ENCODE measurements at regions not wholly inside any gene's neighbourhood (a gene's known extent, or its start where the extent isn't known, plus 50 kb on each side); places are given as distances from the start of the nearest gene placed in this dataset.
"Not testable (repeated sequence)": the region's sequence is repeated elsewhere in the genome, so short reads cannot be mapped to it uniquely, and the experiment has no call there.

- Histone ChIP-seq H3K9me3 (ENCODE audit: low read length) (no peaks in the 10 kb centered on the region), H3K4me3 (ENCODE audit: low read depth, low read length, poor library complexity, severe bottlenecking) (no peak overlapping the region), H3K9ac (ENCODE audit: low read length) (no peak overlapping the region), H3K27me3 (ENCODE audit: insufficient read depth, low read length) (no peaks in the 10 kb centered on the region), H3F3A (ENCODE audit: insufficient read depth, low read length) (no peaks in the 10 kb centered on the region), H2AFZ (ENCODE audit: low read length) (no peak overlapping the region), H3K9me2 (ENCODE audit: low read depth, low read length) (no peaks in the 10 kb centered on the region), H3K36me3 (ENCODE audit: insufficient read depth, low read length) (no peaks in the 10 kb centered on the region), H3K79me2 (ENCODE audit: insufficient read depth, low read length) (no peaks in the 10 kb centered on the region), H3K4me2 (ENCODE audit: low read length) (no peak overlapping the region), H3K4me1 (ENCODE audit: insufficient read depth, low read length, severe bottlenecking) (no peaks in the 10 kb centered on the region), H4K20me1 (ENCODE audit: insufficient read depth, low read length) (no peaks in the 10 kb centered on the region), H3K27ac (ENCODE audit: low read depth, low read length, poor library complexity, severe bottlenecking) (no peak overlapping the region)
- no peak for TF ChIP-seq EZH2 (IDR thresholded peaks at IDR 0.05; ENCODE audit: borderline replicate concordance, low read length)
- TF ChIP-seq CTCF (IDR thresholded peaks at IDR 0.05; ENCODE audit: low read length), result no peak
Measured at GRCh38 chr9:107770716-107771115, 281.1 kb upstream of the KLF4 start.

- H3F3A ChIP-seq (ENCODE audit: insufficient read depth, low read length), result no peaks in the 10 kb centered on the region
- H3K9me3 ChIP-seq (ENCODE audit: low read length), result no peaks in the 10 kb centered on the region
- no peaks in the 10 kb centered on the region for H3K79me2 ChIP-seq (ENCODE audit: insufficient read depth, low read length)
- no peaks in the 10 kb centered on the region for H3K9me2 ChIP-seq (ENCODE audit: low read depth, low read length)
- no peak overlapping the region for H3K9ac ChIP-seq (ENCODE audit: low read length)
- H3K27me3 ChIP-seq (ENCODE audit: insufficient read depth, low read length), result no peaks in the 10 kb centered on the region
- H3K4me1 ChIP-seq (ENCODE audit: insufficient read depth, low read length, severe bottlenecking), result no peaks in the 10 kb centered on the region
- no peaks in the 10 kb centered on the region for H3K36me3 ChIP-seq (ENCODE audit: insufficient read depth, low read length)
- no peak overlapping the region for H3K27ac ChIP-seq (ENCODE audit: low read depth, low read length, poor library complexity, severe bottlenecking)
- no peak for TF ChIP-seq CTCF (IDR thresholded peaks at IDR 0.05; ENCODE audit: low read length)
- no peak for TF ChIP-seq EZH2 (IDR thresholded peaks at IDR 0.05; ENCODE audit: borderline replicate concordance, low read length)
- H3K4me2 ChIP-seq (ENCODE audit: low read length), result no peak overlapping the region
- H2AFZ ChIP-seq (ENCODE audit: low read length), result no peak overlapping the region
- no peaks in the 10 kb centered on the region for H4K20me1 ChIP-seq (ENCODE audit: insufficient read depth, low read length)
- H3K4me3 ChIP-seq (ENCODE audit: low read depth, low read length, poor library complexity, severe bottlenecking), result no peak overlapping the region
Measured at GRCh38 chr9:107768224-107768623, 278.7 kb upstream of the KLF4 start.

GRCh38 chr9:107767711-107768110 is 278.1 kb upstream of the KLF4 start:
- Histone ChIP-seq H3K9me2 (ENCODE audit: low read depth, low read length) (no peaks in the 10 kb centered on the region), H3K36me3 (ENCODE audit: insufficient read depth, low read length) (no peaks in the 10 kb centered on the region), H3K27me3 (ENCODE audit: insufficient read depth, low read length) (no peaks in the 10 kb centered on the region), H2AFZ (ENCODE audit: low read length) (no peak overlapping the region), H3K9ac (ENCODE audit: low read length) (no peak overlapping the region), H3K79me2 (ENCODE audit: insufficient read depth, low read length) (no peaks in the 10 kb centered on the region), H3K9me3 (ENCODE audit: low read length) (no peaks in the 10 kb centered on the region), H3K4me1 (ENCODE audit: insufficient read depth, low read length, severe bottlenecking) (no peaks in the 10 kb centered on the region), H4K20me1 (ENCODE audit: insufficient read depth, low read length) (no peaks in the 10 kb centered on the region), H3K4me2 (ENCODE audit: low read length) (no peak overlapping the region), H3K27ac (ENCODE audit: low read depth, low read length, poor library complexity, severe bottlenecking) (no peak overlapping the region), H3F3A (ENCODE audit: insufficient read depth, low read length) (no peaks in the 10 kb centered on the region), H3K4me3 (ENCODE audit: low read depth, low read length, poor library complexity, severe bottlenecking) (no peak overlapping the region)
- TF ChIP-seq CTCF (IDR thresholded peaks at IDR 0.05; ENCODE audit: low read length), result no peak
- TF ChIP-seq EZH2 (IDR thresholded peaks at IDR 0.05; ENCODE audit: borderline replicate concordance, low read length), result no peak

GRCh38 chr9:107763469-107763868 is 273.9 kb upstream of the KLF4 start:
- H2AFZ ChIP-seq (ENCODE audit: low read length); H3K4me3 ChIP-seq (ENCODE audit: low read depth, low read length, poor library complexity, severe bottlenecking); H3K9me3 ChIP-seq (ENCODE audit: low read length); H3K79me2 ChIP-seq (ENCODE audit: insufficient read depth, low read length); H3K27me3 ChIP-seq (ENCODE audit: insufficient read depth, low read length); H3K9ac ChIP-seq (ENCODE audit: low read length); H3K36me3 ChIP-seq (ENCODE audit: insufficient read depth, low read length); H3K4me2 ChIP-seq (ENCODE audit: low read length); H4K20me1 ChIP-seq (ENCODE audit: insufficient read depth, low read length); H3K9me2 ChIP-seq (ENCODE audit: low read depth, low read length); H3K27ac ChIP-seq (ENCODE audit: low read depth, low read length, poor library complexity, severe bottlenecking); H3F3A ChIP-seq (ENCODE audit: insufficient read depth, low read length); H3K4me1 ChIP-seq (ENCODE audit: insufficient read depth, low read length, severe bottlenecking): not testable (repeated sequence)

All from OCI-LY1 (cell line).